Aorta (tissue), 5 donors: ENCODE measurements at regions not wholly inside any gene's neighbourhood (a gene's known extent, or its start where the extent isn't known, plus 50 kb on each side); places are given as distances from the start of the nearest gene placed in this dataset.
A peak's percentile ranks its signal among the peaks of the same experiment; 100 is the strongest.

ENCODE experiments used
- ATAC-seq: fragments of 200-7000 bp; cut with Tn5 transposase; one replicate; pipeline ENCODE4 v1.9.1; 2022; ENCODE audit warnings: moderate library complexity; ENCODE audit not compliant: low FRiP score
- DNase-seq, 2 donors: peaks; one replicate each; pipeline ENCODE4 v3.0.0-alpha.2; 2020
- H3K27ac ChIP-seq, 2 donors: one replicate each; pipeline ENCODE4 v1.5.1; 2013; ENCODE audit warnings: low read length in 2 of 2, mild to moderate bottlenecking in 2 of 2, moderate library complexity in 2 of 2, control low read depth in 1 of 2, inconsistent platforms in 1 of 2, low read depth in 1 of 2
- H3K27me3 ChIP-seq, 2 donors: one replicate each; pipeline ENCODE4 v1.6.1; 2013; ENCODE audit warnings: control low read depth in 1 of 2, low read length in 1 of 2, mild to moderate bottlenecking in 1 of 2, moderate library complexity in 1 of 2; ENCODE audit not compliant: insufficient read depth in 2 of 2, control insufficient read depth in 1 of 2
- H3K36me3 ChIP-seq, 2 donors: one replicate each; pipeline ENCODE4 v1.6.1; 2013; ENCODE audit warnings: control low read depth in 1 of 2, low read length in 1 of 2, mild to moderate bottlenecking in 1 of 2; ENCODE audit not compliant: insufficient read depth in 2 of 2, control insufficient read depth in 1 of 2
- H3K4me1 ChIP-seq, 2 donors: one replicate each; pipeline ENCODE4 v1.6.1; 2013; ENCODE audit warnings: low read length in 2 of 2, control low read depth in 1 of 2, mild to moderate bottlenecking in 1 of 2, moderate library complexity in 1 of 2; ENCODE audit not compliant: insufficient read depth in 2 of 2, control insufficient read depth in 1 of 2
- H3K4me3 ChIP-seq, 2 donors: one replicate each; pipeline ENCODE4 v1.5.1; 2013; ENCODE audit warnings: low read length in 2 of 2, control low read depth in 1 of 2, mild to moderate bottlenecking in 1 of 2
- H3K9me3 ChIP-seq: one replicate; pipeline ENCODE4 v1.6.1; 2013; ENCODE audit warnings: mild to moderate bottlenecking, low read length; ENCODE audit not compliant: control insufficient read depth
- WGBS, 2 donors: extraction: QIAGEN DNeasy Blood & Tissue Kit; methylation state at CpG; one replicate each; pipeline ENCODE4 v1.1.7; 2013; 5-methylcytosine and 5-hydroxymethylcytosine counted together
- intact Hi-C, 2 donors: fragments of 100-400 bp; cut with DNase I; formaldehyde crosslinking; loops; one replicate each; pipeline versions ENCODE4 v1.14.2 to v1.15.0; 2022
- donor health status: healthy with polysubstance abuse.
- donor health status: Bipolar disorder and iron deficiency.
- donor health status: DM: no; HTN: no; CAD: no.
- donor health status: DM: no; HTN: no; CAD: no.
- donor health status: DM: yes; HTN: yes; CAD: no.

DNA sequence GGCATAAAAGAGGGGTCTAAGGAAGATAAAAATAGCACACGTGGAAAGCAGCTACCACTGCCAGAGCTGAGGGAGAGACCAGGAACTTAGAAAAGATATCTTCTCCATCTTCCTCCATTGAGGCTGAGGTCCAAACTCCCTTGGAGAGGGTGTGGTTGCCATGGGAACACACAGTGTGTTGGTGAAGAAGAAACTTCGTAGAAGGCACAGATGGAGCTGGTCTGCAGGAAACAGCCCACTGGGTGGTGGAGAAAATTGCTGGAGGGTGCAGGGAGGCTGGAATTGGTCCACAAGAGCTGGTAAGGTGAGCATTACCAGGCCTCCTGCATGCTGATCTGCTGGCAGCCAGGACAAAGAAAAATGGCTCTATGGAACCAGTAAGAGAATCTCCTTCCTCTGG, 191.0 kb downstream of the HRH4 start:
- Histone ChIP-seq H3K4me1 (no peaks in the 10 kb centered on the region), H3K27ac (no peak overlapping the region), H3K36me3 (no peaks in the 10 kb centered on the region), H3K4me3 (no peak overlapping the region), H3K9me3 (peaks cover 2% of the 10 kb centered on the region), H3K27me3 (no peaks in the 10 kb centered on the region)
- ATAC-seq = no peak
- WGBS, 2 donors = 54 to 67% methylated on average over 2 of the region's 2 CpGs
- no peak for DNase-seq
- intact Hi-C loops = no loop called here

- DNase-seq (no peak), ATAC-seq (no peak)
- intact Hi-C loops = no loop called here
- Histone ChIP-seq H3K27ac (no peak overlapping the region), H3K4me1 (no peaks in the 10 kb centered on the region), H3K27me3 (no peaks in the 10 kb centered on the region), H3K4me3 (no peak overlapping the region), H3K36me3 (no peaks in the 10 kb centered on the region), H3K9me3 (peaks cover 2% of the 10 kb centered on the region)
- WGBS, 2 donors = 47 to 51% methylated on average over 4 of the region's 4 CpGs
Observed at GRCh38 chr18:24656050-24656449, 195.6 kb downstream of the HRH4 start.

GRCh38 chr18:24656551-24657443, 196.4 kb downstream of the HRH4 start:
- Histone ChIP-seq H3K9me3 (no peaks in the 10 kb centered on the region), H3K4me1 (no peaks in the 10 kb centered on the region), H3K36me3 (no peaks in the 10 kb centered on the region), H3K4me3 (no peak overlapping the region), H3K27ac (no peak overlapping the region), H3K27me3 (no peaks in the 10 kb centered on the region)
- no peak for DNase-seq
- WGBS, 2 donors = 89 to 91% methylated on average over 7 of the region's 7 CpGs
- ATAC-seq = no peak
- intact Hi-C loops = no loop called here

DNA sequence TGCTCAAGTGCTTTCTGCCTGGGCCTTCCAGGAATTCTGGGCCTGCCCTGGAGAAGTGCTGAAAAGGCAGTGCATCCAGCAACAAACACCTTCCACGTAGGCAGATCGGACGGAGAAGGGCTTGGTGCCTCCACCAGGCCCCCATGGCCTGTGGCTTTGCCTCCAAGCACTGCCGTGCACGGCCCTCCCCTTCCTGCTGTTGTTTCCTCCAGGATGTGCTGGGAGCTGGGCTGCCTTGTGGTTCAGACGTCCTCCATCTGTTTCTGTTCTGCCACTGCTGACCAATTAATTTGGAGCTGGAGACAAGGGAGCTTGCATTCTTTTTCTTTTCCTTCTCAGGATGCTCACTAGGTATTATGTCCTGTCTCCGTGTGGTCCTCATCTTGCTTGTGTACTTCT, 197.0 kb downstream of the HRH4 start:
- Histone ChIP-seq H3K4me3 (no peak overlapping the region), H3K4me1 (no peaks in the 10 kb centered on the region), H3K27ac (no peak overlapping the region), H3K27me3 (no peaks in the 10 kb centered on the region), H3K36me3 (no peaks in the 10 kb centered on the region), H3K9me3 (no peaks in the 10 kb centered on the region)
- intact Hi-C loops = no loop called here
- ATAC-seq (no peak), DNase-seq (no peak)
- 76 to 79% methylated on average over 7 of the region's 7 CpGs for WGBS, 2 donors

DNA sequence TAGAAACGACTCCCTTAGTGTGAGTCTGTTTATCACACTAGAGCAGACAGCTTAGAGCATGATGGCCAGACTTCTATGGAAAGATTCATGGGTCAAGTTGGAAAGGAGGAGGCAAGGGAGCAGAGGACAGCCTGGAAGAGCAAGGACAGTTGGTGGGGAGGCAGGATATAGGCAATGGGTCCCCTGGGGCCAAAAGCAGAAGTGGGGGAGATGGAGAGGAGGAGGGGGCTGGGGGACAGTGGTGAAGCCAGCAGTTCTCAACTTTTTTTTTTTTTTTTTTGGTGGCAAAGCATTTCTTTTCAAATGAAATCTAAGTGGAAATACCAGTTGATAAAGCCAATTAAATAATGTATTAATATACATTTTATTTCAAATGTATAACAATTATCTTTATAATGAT, 197.9 kb downstream of the HRH4 start:
- intact Hi-C loops = no loop called here
- WGBS, 2 donors = 32 to 48% methylated on average over 1 of the region's 1 CpG
- no peaks in the 10 kb centered on the region for H3K9me3 ChIP-seq
- no peaks in the 10 kb centered on the region for H3K27me3 ChIP-seq
- H3K27ac ChIP-seq = no peak overlapping the region
- ATAC-seq (no peak), DNase-seq (no peak)
- no peaks in the 10 kb centered on the region for H3K4me1 ChIP-seq
- no peaks in the 10 kb centered on the region for H3K36me3 ChIP-seq
- H3K4me3 ChIP-seq = no peak overlapping the region

GRCh38 chr18:24659827-24660720, 199.6 kb downstream of the HRH4 start:
- peak; percentile 27 for ATAC-seq
- intact Hi-C loops = no loop called here
- Histone ChIP-seq H3K27ac (no peak overlapping the region), H3K27me3 (no peaks in the 10 kb centered on the region), H3K36me3 (no peaks in the 10 kb centered on the region), H3K4me1 (no peaks in the 10 kb centered on the region), H3K4me3 (no peak overlapping the region), H3K9me3 (no peaks in the 10 kb centered on the region)
- 64 to 66% methylated on average over 21 of the region's 21 CpGs for WGBS, 2 donors
- DNase-seq = peak in 1 of 2 donors; percentile 45

- no peaks in the 10 kb centered on the region for H3K36me3 ChIP-seq
- no peaks in the 10 kb centered on the region for H3K9me3 ChIP-seq
- no peak overlapping the region for H3K4me3 ChIP-seq
- 14 to 27% methylated on average over 1 of the region's 1 CpG for WGBS, 2 donors
- no peak for ATAC-seq
- no peak overlapping the region for H3K27ac ChIP-seq
- no peak for DNase-seq
- H3K27me3 ChIP-seq = no peaks in the 10 kb centered on the region
- intact Hi-C loops = no loop called here
- no peaks in the 10 kb centered on the region for H3K4me1 ChIP-seq
Observed at GRCh38 chr18:24660956-24661355, 200.5 kb downstream of the HRH4 start.

GRCh38 chr18:24662412-24662821, 202.0 kb downstream of the HRH4 start:
- no peak for DNase-seq
- no peak overlapping the region for H3K4me3 ChIP-seq
- H3K9me3 ChIP-seq = no peaks in the 10 kb centered on the region
- no peaks in the 10 kb centered on the region for H3K27me3 ChIP-seq
- ATAC-seq = no peak
- intact Hi-C loops = no loop called here
- WGBS, 2 donors = 66 to 69% methylated on average over 13 of the region's 13 CpGs
- H3K4me1 ChIP-seq = no peaks in the 10 kb centered on the region
- no peak overlapping the region for H3K27ac ChIP-seq
- no peaks in the 10 kb centered on the region for H3K36me3 ChIP-seq
